GM12864 (cell line): ENCODE measurements at regions not wholly inside any gene's neighbourhood (a gene's known extent, or its start where the extent isn't known, plus 50 kb on each side); places are given as distances from the start of the nearest gene placed in this dataset.

ENCODE experiments used
- DNase-seq: peaks from one replicate; pipeline ENCODE4 v3.0.0-alpha.2; 2011; ENCODE audit warnings: low read depth
- H3K4me3 ChIP-seq: 2 replicates; pipeline ENCODE4 v1.5.1; 2011; ENCODE audit warnings: mild to moderate bottlenecking, low read depth, low read length, control low read depth
- TF ChIP-seq, protein P1 (sequence below): IDR thresholded peaks from 2 replicates; pipeline ENCODE4 v1.5.1; 2011; ENCODE audit warnings: low read depth, mild to moderate bottlenecking, moderate library complexity, low read length, control low read depth, inconsistent platforms; ENCODE audit errors: missing control alignments

DNA sequence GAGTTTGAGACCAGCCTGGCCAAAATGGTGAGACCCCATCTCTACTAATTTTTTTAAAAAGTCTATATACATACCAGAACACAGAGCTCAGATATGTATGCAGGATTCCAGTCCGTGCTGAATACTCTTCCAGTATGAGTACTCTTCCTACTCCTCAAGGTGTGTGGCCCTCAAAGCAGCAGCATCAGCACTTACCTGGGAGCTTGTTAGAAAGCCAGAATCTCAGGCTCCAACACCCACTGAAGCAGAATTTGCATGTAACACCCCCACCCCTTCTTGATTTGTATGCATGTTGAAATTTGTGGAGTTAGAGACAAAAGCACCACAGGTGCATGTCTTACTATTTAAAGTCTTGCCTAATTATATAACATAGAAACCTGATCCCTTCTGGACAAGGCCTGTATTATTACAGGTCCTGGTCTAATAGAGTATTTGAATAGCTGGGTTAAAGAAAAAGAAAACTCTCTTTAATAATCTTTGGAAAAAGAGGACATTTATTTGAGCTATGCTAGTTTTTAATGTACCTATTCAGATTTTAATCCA lies 50.3 kb upstream of the NFE2L2 start:
- TF ChIP-seq, protein P1, sequence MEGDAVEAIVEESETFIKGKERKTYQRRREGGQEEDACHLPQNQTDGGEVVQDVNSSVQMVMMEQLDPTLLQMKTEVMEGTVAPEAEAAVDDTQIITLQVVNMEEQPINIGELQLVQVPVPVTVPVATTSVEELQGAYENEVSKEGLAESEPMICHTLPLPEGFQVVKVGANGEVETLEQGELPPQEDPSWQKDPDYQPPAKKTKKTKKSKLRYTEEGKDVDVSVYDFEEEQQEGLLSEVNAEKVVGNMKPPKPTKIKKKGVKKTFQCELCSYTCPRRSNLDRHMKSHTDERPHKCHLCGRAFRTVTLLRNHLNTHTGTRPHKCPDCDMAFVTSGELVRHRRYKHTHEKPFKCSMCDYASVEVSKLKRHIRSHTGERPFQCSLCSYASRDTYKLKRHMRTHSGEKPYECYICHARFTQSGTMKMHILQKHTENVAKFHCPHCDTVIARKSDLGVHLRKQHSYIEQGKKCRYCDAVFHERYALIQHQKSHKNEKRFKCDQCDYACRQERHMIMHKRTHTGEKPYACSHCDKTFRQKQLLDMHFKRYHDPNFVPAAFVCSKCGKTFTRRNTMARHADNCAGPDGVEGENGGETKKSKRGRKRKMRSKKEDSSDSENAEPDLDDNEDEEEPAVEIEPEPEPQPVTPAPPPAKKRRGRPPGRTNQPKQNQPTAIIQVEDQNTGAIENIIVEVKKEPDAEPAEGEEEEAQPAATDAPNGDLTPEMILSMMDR = no peak
- no peak overlapping the region for H3K4me3 ChIP-seq
- DNase-seq = no peak

- H3K4me3 ChIP-seq = no peak overlapping the region
- DNase-seq = no peak
- TF ChIP-seq, protein P1 = no peak
These were observed 50.8 kb upstream of the NFE2L2 start for GRCh38 chr2:177315364-177315763.

DNA sequence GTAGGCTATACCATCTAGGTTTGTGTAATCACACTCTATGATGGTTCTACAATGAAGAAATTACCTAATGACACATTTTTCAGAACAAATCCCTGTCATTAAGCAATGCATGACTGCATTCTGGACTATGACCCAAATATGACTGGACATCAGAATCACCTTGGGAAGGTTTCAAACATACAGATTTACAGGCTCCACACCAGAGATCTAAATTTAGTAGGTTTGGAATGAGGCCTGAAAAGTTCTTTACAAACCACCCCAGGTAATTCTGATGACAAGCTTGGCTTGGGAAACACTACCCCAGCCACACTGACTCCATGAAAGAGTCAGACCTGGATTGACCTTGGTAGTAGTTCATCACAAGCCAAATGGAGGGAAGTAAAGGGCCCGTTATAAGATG lies 52.2 kb upstream of the NFE2L2 start:
- H3K4me3 ChIP-seq = no peak overlapping the region
- TF ChIP-seq, protein P1 = no peak
- DNase-seq = no peak

DNA sequence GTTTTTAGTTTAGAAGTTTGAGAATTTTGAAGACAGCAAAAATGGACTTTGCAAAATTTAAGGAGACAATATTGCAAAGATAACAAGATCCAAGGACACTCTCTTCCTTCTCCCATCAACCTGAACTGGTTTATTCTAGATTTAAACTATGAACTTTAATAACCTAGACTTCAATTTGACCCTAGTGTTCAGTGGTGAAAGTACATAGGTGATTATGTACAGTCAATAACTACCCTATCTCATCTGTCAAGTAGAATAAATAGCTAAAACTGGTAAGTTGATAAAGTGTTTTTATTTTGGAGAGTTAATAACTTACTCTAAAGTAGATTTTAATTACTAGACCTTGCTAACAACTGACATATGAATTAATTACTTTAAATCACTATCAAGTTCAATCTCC lies 52.9 kb upstream of the NFE2L2 start:
- no peak for DNase-seq
- TF ChIP-seq, protein P1 = no peak
- H3K4me3 ChIP-seq = no peak overlapping the region

GRCh38 chr2:177317857-177318256 lies 53.3 kb upstream of the NFE2L2 start:
- no peak overlapping the region for H3K4me3 ChIP-seq
- no peak for DNase-seq
- TF ChIP-seq, protein P1 = no peak

- TF ChIP-seq, protein P1 = no peak
- no peak for DNase-seq
- no peak overlapping the region for H3K4me3 ChIP-seq
These were observed 54.1 kb upstream of the NFE2L2 start for GRCh38 chr2:177318613-177319012.

DNA sequence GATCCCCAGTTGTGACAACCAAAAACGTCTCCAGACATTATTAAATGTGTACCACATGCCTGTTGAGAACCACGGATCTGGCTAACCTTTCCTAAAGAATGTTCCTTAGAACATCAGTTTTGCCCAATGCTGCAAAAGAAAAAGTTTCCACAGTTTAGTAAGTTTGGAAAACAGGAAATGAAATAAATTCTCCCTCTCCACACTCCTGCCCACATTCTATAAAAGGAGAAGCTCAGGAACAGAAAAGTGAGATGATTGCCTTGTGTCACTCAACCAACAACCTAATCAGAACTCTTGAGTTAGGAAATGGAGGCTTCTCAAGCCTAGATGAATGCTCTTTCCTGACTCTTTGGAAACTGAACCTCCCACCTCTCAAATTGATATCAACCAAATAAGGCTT lies 56.1 kb upstream of the NFE2L2 start:
- DNase-seq = no peak
- TF ChIP-seq, protein P1 = no peak

More for the DNA sequence above, 56.1 kb upstream of the NFE2L2 start:
- H3K4me3 ChIP-seq = no peak overlapping the region
